DND-41 (cell line): ENCODE measurements at regions not wholly inside any gene's neighbourhood (a gene's known extent, or its start where the extent isn't known, plus 50 kb on each side); places are given as distances from the start of the nearest gene placed in this dataset.

Experiments
- ATAC-seq: fragments of 200-7000 bp; cut with Tn5 transposase; 3 replicates; pipeline ENCODE4 v1.9.1; 2021; ENCODE audit warnings: low read depth; ENCODE audit not compliant: insufficient read depth
- DNase-seq: peaks from one replicate; pipeline ENCODE4 v3.0.0-alpha.2; 2020
- H2AFZ ChIP-seq: 2 replicates; pipeline ENCODE4 v1.6.0; 2012; ENCODE audit warnings: low read depth, low read length
- H3K27ac ChIP-seq: 2 replicates; pipeline ENCODE4 v1.5.1; 2012; ENCODE audit warnings: low read length, inconsistent platforms
- H3K27me3 ChIP-seq: fragments of 200-600 bp; sonication (generic); 2 replicates; pipeline ENCODE4 v1.6.0; 2012; ENCODE audit warnings: low read length, mild to moderate bottlenecking, inconsistent platforms; ENCODE audit not compliant: insufficient read depth, poor library complexity
- H3K36me3 ChIP-seq: 2 replicates; pipeline ENCODE4 v1.5.1; 2012; ENCODE audit warnings: low read length, inconsistent platforms; ENCODE audit not compliant: insufficient read depth
- H3K4me1 ChIP-seq: 2 replicates; pipeline ENCODE4 v1.5.1; 2012; ENCODE audit warnings: mild to moderate bottlenecking, low read length; ENCODE audit not compliant: insufficient read depth
- H3K4me2 ChIP-seq: 2 replicates; pipeline ENCODE4 v1.6.0; 2012; ENCODE audit warnings: mild to moderate bottlenecking, moderate library complexity, low read length, inconsistent platforms; ENCODE audit not compliant: insufficient read depth
- H3K4me3 ChIP-seq, 2 experiments: fragments of 200-600 bp in 1 of 2; shearing (Covaris generic) in 1 of 2; 2 replicates each; pipeline ENCODE4 v1.5.1; 2012 to 2016; ENCODE audit warnings: inconsistent platforms in 2 of 2, low read length in 2 of 2, mild to moderate bottlenecking in 2 of 2, low read depth in 1 of 2, moderate library complexity in 1 of 2
- H3K79me2 ChIP-seq: 2 replicates; pipeline ENCODE4 v1.6.0; 2012; ENCODE audit warnings: low read length, inconsistent platforms; ENCODE audit not compliant: insufficient read depth
- H3K9ac ChIP-seq: 2 replicates; pipeline ENCODE4 v1.6.0; 2012; ENCODE audit warnings: low read depth, mild to moderate bottlenecking, inconsistent platforms, low read length, moderate library complexity
- H3K9me3 ChIP-seq: 2 replicates; pipeline ENCODE4 v1.5.1; 2012; ENCODE audit warnings: low read length, moderate library complexity, mild to moderate bottlenecking, inconsistent platforms; ENCODE audit not compliant: insufficient read depth, severe bottlenecking
- H4K20me1 ChIP-seq: 2 replicates; pipeline ENCODE4 v1.6.0; 2012; ENCODE audit warnings: low read length; ENCODE audit not compliant: insufficient read depth
- CTCF ChIP-seq: IDR thresholded peaks from 2 replicates; pipeline ENCODE4 v1.5.1; 2012; ENCODE audit warnings: borderline replicate concordance, low read length, moderate library complexity, mild to moderate bottlenecking; ENCODE audit not compliant: poor library complexity, severe bottlenecking; ENCODE audit errors: extremely low read depth
- EZH2 ChIP-seq: IDR thresholded peaks from 3 replicates; pipeline ENCODE4 v1.6.1; 2012; ENCODE audit warnings: borderline replicate concordance, low read depth, mild to moderate bottlenecking, moderate library complexity, low read length, inconsistent platforms; ENCODE audit not compliant: severe bottlenecking

DNA sequence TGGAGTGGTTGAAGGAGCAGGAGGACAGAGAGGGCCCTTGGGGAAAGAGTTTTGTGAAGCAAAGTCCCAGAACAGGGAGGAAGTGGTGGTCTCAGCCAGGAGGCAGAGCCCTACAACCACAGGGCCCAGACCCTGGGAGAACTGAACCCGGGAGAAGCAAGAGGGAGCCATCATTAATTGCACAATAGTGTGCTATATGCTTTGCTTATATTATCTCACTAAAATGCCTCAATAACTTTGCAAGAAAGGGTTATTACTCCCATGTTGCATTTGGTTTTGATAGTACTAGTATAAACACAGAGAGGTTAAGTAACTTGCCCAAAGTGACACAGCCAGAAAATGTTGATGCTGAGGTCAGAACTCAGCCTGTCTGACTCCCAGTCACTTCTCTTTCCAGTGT lies 124.3 kb downstream of the FOXD2 start:
- ATAC-seq (no peak), DNase-seq (no peak)
- H3K9me3 ChIP-seq = no peaks in the 10 kb centered on the region
- H3K36me3 ChIP-seq = no peaks in the 10 kb centered on the region
- TF ChIP-seq EZH2 = no peak
- H4K20me1 ChIP-seq = no peaks in the 10 kb centered on the region; the same call in 1 of the 2 replicates
- H3K4me3 ChIP-seq = no peak overlapping the region
- H3K27ac ChIP-seq = no peak overlapping the region
- H3K9ac ChIP-seq = no peak overlapping the region
- H3K79me2 ChIP-seq = no peaks in the 10 kb centered on the region
- H3K27me3 ChIP-seq = peaks cover 18% of the 10 kb centered on the region
- no peak overlapping the region for H3K4me2 ChIP-seq
- peaks cover 7% of the 10 kb centered on the region for H3K4me1 ChIP-seq
- no peak overlapping the region for H2AFZ ChIP-seq

GRCh38 chr1:47562799-47563198 lies 125.0 kb downstream of the FOXD2 start:
- Histone ChIP-seq H3K27me3 (peaks cover 19% of the 10 kb centered on the region), H3K9ac (no peak overlapping the region), H3K4me2 (no peak overlapping the region), H3K36me3 (no peaks in the 10 kb centered on the region), H3K4me3 (no peak overlapping the region), H3K9me3 (no peaks in the 10 kb centered on the region), H3K79me2 (no peaks in the 10 kb centered on the region), H2AFZ (no peak overlapping the region), H3K4me1 (peaks cover 7% of the 10 kb centered on the region), H4K20me1 (no peaks in the 10 kb centered on the region; the same call in 1 of the 2 replicates), H3K27ac (no peak overlapping the region)
- DNase-seq = no peak
- no peak for ATAC-seq
- TF ChIP-seq EZH2 (no peak), CTCF (no peak)

GRCh38 chr1:47563201-47563600 lies 125.4 kb downstream of the FOXD2 start:
- Histone ChIP-seq H3K9me3 (no peaks in the 10 kb centered on the region), H3K9ac (no peak overlapping the region), H3K79me2 (no peaks in the 10 kb centered on the region), H3K4me1 (peaks cover 7% of the 10 kb centered on the region), H4K20me1 (no peaks in the 10 kb centered on the region; the same call in 1 of the 2 replicates), H3K27me3 (peaks cover 20% of the 10 kb centered on the region), H2AFZ (no peak overlapping the region), H3K36me3 (no peaks in the 10 kb centered on the region), H3K4me2 (no peak overlapping the region), H3K27ac (no peak overlapping the region), H3K4me3 (no peak overlapping the region)
- ATAC-seq (peak; percentile 82), DNase-seq (peak; percentile 19)
- no peak for TF ChIP-seq CTCF
- no peak for TF ChIP-seq EZH2

- H3K4me3 ChIP-seq = no peak overlapping the region
- H3K36me3 ChIP-seq = no peaks in the 10 kb centered on the region
- peaks cover 7% of the 10 kb centered on the region for H3K4me1 ChIP-seq
- no peaks in the 10 kb centered on the region; the same call in 1 of the 2 replicates for H4K20me1 ChIP-seq
- no peak overlapping the region for H3K4me2 ChIP-seq
- H3K27ac ChIP-seq = no peak overlapping the region
- TF ChIP-seq CTCF = no peak
- no peak overlapping the region for H2AFZ ChIP-seq
- ATAC-seq (no peak), DNase-seq (no peak)
- peaks cover 29% of the 10 kb centered on the region for H3K27me3 ChIP-seq
- no peaks in the 10 kb centered on the region for H3K9me3 ChIP-seq
- H3K79me2 ChIP-seq = no peaks in the 10 kb centered on the region
- no peak overlapping the region for H3K9ac ChIP-seq
Observed at GRCh38 chr1:47564570-47564969, 126.7 kb downstream of the FOXD2 start.
